ENCODE measurements at regions not wholly inside any gene's neighbourhood (a gene's known extent, or its start where the extent isn't known, plus 50 kb on each side); places are given as distances from the start of the nearest gene placed in this dataset.

- DNase-seq, result no peak
- H3K27me3 ChIP-seq (ENCODE audit: control insufficient read depth, insufficient read depth, low read length), result no peaks in the 10 kb centered on the region
- no peaks in the 10 kb centered on the region for H3K36me3 ChIP-seq (replicated peaks; ENCODE audit: control insufficient read depth, insufficient read depth, low read length)
- H3K4me3 ChIP-seq (ENCODE audit: insufficient read depth, low read depth, low read length), result no peak overlapping the region
These were observed 794.5 kb downstream of the DSC3 start for GRCh38 chr18:30248056-30248455.

DNA sequence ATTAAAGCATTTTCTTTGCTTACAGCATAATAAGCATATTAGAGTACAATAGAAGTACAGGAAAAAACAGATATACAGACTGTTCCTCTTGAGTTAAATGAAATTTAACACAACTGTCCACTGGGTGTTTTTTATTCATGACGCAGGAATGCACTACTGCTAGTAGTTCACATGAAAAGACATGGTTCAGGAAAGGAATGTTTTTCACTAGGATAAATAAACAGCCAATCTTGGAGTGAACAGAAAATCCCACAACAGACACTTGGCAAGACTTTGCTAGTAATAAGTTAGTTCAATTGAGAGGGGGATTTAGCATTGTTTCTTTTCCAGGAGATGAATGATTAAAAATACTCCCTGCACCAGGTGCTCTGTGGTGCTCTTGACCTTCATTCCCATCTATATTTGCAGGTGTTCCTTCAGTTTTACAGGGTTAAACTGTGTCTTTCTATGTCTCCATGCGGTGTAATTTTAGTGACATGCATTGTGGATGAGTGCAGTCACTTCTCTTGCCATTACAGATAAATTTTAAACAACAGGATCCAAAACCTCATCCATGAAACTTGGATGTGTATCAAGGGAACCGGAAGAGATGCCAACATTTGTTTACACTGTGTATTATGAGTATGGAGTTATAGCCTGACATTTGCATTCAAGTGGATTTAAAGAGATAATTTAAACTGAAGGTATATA is 796.6 kb downstream of the DSC3 start:
- DNase-seq, result no peak
- H3K27me3 ChIP-seq (ENCODE audit: control insufficient read depth, insufficient read depth, low read length), result no peaks in the 10 kb centered on the region
- H3K36me3 ChIP-seq (replicated peaks; ENCODE audit: control insufficient read depth, insufficient read depth, low read length), result no peaks in the 10 kb centered on the region
- no peak overlapping the region for H3K4me3 ChIP-seq (ENCODE audit: insufficient read depth, low read depth, low read length)

GRCh38 chr18:30234755-30235154 is 807.8 kb downstream of the DSC3 start:
- no peak for DNase-seq
- H3K27me3 ChIP-seq (ENCODE audit: control insufficient read depth, insufficient read depth, low read length), result no peaks in the 10 kb centered on the region
- no peaks in the 10 kb centered on the region for H3K36me3 ChIP-seq (replicated peaks; ENCODE audit: control insufficient read depth, insufficient read depth, low read length)
- H3K4me3 ChIP-seq (ENCODE audit: insufficient read depth, low read depth, low read length), result no peak overlapping the region

GRCh38 chr18:30211112-30211511 is 831.4 kb downstream of the DSC3 start:
- Histone ChIP-seq H3K27me3 (ENCODE audit: control insufficient read depth, insufficient read depth, low read length) (no peaks in the 10 kb centered on the region), H3K36me3 (replicated peaks; ENCODE audit: control insufficient read depth, insufficient read depth, low read length) (no peaks in the 10 kb centered on the region), H3K4me3 (ENCODE audit: insufficient read depth, low read depth, low read length) (no peak overlapping the region)
- no peak for DNase-seq

DNA sequence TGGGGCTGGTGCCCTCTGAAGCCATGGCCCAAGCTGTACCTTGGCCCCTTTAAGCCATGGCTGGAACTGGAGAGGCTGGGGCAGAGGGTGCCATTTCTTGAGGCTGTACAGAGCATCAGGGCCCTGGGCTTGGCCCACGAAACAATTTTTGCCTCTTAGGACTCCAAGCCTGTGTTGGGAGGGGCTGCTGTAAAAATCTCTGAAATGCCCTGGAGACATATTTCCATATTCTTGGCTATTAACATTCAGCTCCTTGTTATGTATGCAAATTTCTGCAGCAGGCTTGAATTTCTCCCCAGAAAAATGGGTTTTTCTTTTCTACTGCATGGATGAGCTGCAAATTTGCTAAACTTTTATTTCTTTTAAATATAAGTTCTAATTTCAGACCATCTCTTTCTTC is 834.0 kb downstream of the DSC3 start:
- Histone ChIP-seq H3K27me3 (ENCODE audit: control insufficient read depth, insufficient read depth, low read length) (no peaks in the 10 kb centered on the region), H3K4me3 (ENCODE audit: insufficient read depth, low read depth, low read length) (no peak overlapping the region), H3K36me3 (replicated peaks; ENCODE audit: control insufficient read depth, insufficient read depth, low read length) (no peaks in the 10 kb centered on the region)
- DNase-seq, result no peak

GRCh38 chr18:30192216-30192615 is 850.3 kb downstream of the DSC3 start:
- no peak for DNase-seq
- no peaks in the 10 kb centered on the region for H3K27me3 ChIP-seq (ENCODE audit: control insufficient read depth, insufficient read depth, low read length)
- H3K4me3 ChIP-seq (ENCODE audit: insufficient read depth, low read depth, low read length), result no peak overlapping the region
- H3K36me3 ChIP-seq (replicated peaks; ENCODE audit: control insufficient read depth, insufficient read depth, low read length), result no peaks in the 10 kb centered on the region

- Histone ChIP-seq H3K36me3 (replicated peaks; ENCODE audit: control insufficient read depth, insufficient read depth, low read length) (no peaks in the 10 kb centered on the region), H3K4me3 (ENCODE audit: insufficient read depth, low read depth, low read length) (no peak overlapping the region), H3K27me3 (ENCODE audit: control insufficient read depth, insufficient read depth, low read length) (no peaks in the 10 kb centered on the region)
- no peak for DNase-seq
These were observed 856.3 kb downstream of the DSC3 start for GRCh38 chr18:30186245-30186644.

DNA sequence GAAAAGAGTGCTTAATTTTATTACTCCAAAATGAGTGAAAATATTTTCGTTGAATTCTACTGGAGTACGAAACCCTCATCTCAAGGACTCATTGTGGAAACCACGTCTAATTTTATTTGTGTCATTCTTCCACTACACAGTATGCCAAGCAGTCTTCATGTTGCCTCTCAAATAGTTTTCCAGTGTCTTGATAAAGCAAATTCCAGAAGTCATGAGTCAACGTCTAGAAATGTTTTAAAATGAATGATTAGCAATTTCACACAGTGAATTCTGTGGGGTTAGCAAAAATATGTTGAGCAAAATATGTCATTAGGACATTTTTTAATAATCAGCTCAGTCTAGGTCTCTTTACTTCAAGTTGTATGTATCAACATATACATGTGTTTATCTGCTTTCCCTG is 865.5 kb downstream of the DSC3 start:
- no peak for DNase-seq
- H3K4me3 ChIP-seq (ENCODE audit: insufficient read depth, low read depth, low read length), result no peak overlapping the region
- no peaks in the 10 kb centered on the region for H3K36me3 ChIP-seq (replicated peaks; ENCODE audit: control insufficient read depth, insufficient read depth, low read length)
- no peaks in the 10 kb centered on the region for H3K27me3 ChIP-seq (ENCODE audit: control insufficient read depth, insufficient read depth, low read length)

GRCh38 chr18:30175621-30176225 is 866.8 kb downstream of the DSC3 start:
- Histone ChIP-seq H3K27me3 (ENCODE audit: control insufficient read depth, insufficient read depth, low read length) (no peaks in the 10 kb centered on the region), H3K36me3 (replicated peaks; ENCODE audit: control insufficient read depth, insufficient read depth, low read length) (no peaks in the 10 kb centered on the region), H3K4me3 (ENCODE audit: insufficient read depth, low read depth, low read length) (no peak overlapping the region)
- no peak for DNase-seq

DNA sequence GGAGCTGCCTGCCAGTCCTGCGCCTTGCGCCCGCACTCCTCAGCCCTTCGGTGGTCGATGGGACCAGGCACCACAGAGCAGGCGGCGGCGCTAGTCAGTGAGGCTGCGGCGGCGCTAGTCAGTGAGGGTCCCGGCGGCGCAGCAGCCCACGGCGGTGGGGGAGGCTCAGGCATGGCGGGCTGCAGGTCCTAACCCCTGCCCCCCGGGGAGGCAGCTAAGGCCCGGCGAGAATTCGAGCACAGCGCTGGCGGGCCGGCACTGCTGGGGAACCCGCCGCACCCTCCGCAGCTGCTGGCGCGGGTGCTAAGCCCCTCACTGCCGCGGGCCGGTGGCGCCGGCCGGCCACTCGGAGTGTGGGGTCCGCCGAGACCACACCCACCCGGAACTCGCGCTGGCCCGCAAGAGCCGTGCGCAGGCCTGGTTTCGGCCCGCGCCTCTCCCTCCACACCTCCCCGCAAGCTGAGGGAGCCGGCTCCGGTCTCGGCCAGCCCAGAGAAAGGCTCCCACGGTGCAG is 867.4 kb downstream of the DSC3 start:
- Histone ChIP-seq H3K36me3 (replicated peaks; ENCODE audit: control insufficient read depth, insufficient read depth, low read length) (no peaks in the 10 kb centered on the region), H3K27me3 (ENCODE audit: control insufficient read depth, insufficient read depth, low read length) (no peaks in the 10 kb centered on the region), H3K4me3 (ENCODE audit: insufficient read depth, low read depth, low read length) (no peak overlapping the region)
- DNase-seq, result no peak

- H3K4me3 ChIP-seq (ENCODE audit: insufficient read depth, low read depth, low read length), result no peak overlapping the region
- no peak for DNase-seq
- no peaks in the 10 kb centered on the region for H3K27me3 ChIP-seq (ENCODE audit: control insufficient read depth, insufficient read depth, low read length)
- H3K36me3 ChIP-seq (replicated peaks; ENCODE audit: control insufficient read depth, insufficient read depth, low read length), result no peaks in the 10 kb centered on the region
These were observed 879.0 kb downstream of the DSC3 start for GRCh38 chr18:30163573-30163972.

- no peaks in the 10 kb centered on the region for H3K36me3 ChIP-seq (replicated peaks; ENCODE audit: control insufficient read depth, insufficient read depth, low read length)
These were observed 882.4 kb downstream of the DSC3 start for GRCh38 chr18:30160124-30160523.

GRCh38 chr18:30150586-30151250 is 891.8 kb downstream of the DSC3 start:
- DNase-seq, result no peak
- Histone ChIP-seq H3K4me3 (ENCODE audit: insufficient read depth, low read depth, low read length) (no peak overlapping the region), H3K36me3 (replicated peaks; ENCODE audit: control insufficient read depth, insufficient read depth, low read length) (no peaks in the 10 kb centered on the region), H3K27me3 (ENCODE audit: control insufficient read depth, insufficient read depth, low read length) (no peaks in the 10 kb centered on the region)

More at GRCh38 chr18:30160124-30160523, 882.4 kb downstream of the DSC3 start:
- no peak overlapping the region for H3K4me3 ChIP-seq (ENCODE audit: insufficient read depth, low read depth, low read length)
- no peaks in the 10 kb centered on the region for H3K27me3 ChIP-seq (ENCODE audit: control insufficient read depth, insufficient read depth, low read length)
- no peak for DNase-seq

GRCh38 chr18:30149585-30149984 is 893.0 kb downstream of the DSC3 start:
- Histone ChIP-seq H3K36me3 (replicated peaks; ENCODE audit: control insufficient read depth, insufficient read depth, low read length) (no peaks in the 10 kb centered on the region), H3K27me3 (ENCODE audit: control insufficient read depth, insufficient read depth, low read length) (no peaks in the 10 kb centered on the region), H3K4me3 (ENCODE audit: insufficient read depth, low read depth, low read length) (no peak overlapping the region)
- no peak for DNase-seq

- no peak for DNase-seq
- Histone ChIP-seq H3K27me3 (ENCODE audit: control insufficient read depth, insufficient read depth, low read length) (no peaks in the 10 kb centered on the region), H3K36me3 (replicated peaks; ENCODE audit: control insufficient read depth, insufficient read depth, low read length) (no peaks in the 10 kb centered on the region), H3K4me3 (ENCODE audit: insufficient read depth, low read depth, low read length) (no peak overlapping the region)
These were observed 899.7 kb downstream of the DSC3 start for GRCh38 chr18:30142870-30143269.

Measured in H7 (cell line).